Breast epithelium (tissue), 4 donors: ENCODE measurements at regions not wholly inside any gene's neighbourhood (a gene's known extent, or its start where the extent isn't known, plus 50 kb on each side); places are given as distances from the start of the nearest gene placed in this dataset.

Experiments used
- DNase-seq, 2 donors: peaks; one replicate each; pipeline ENCODE4 v3.0.0-alpha.2; 2019; ENCODE audit warnings: low spot score in 2 of 2
- H3K27ac ChIP-seq, 2 donors: fragments of 200-600 bp; sonication (generic) in 1 of 2; one replicate each; pipeline ENCODE4 v1.5.1; 2016 to 2019; ENCODE audit warnings: mild to moderate bottlenecking in 1 of 2
- H3K27me3 ChIP-seq, 2 donors: fragments of 200-600 bp; sonication (generic) in 1 of 2; one replicate each; pipeline versions ENCODE4 v1.5.1 to v1.6.0; 2017 to 2019; ENCODE audit warnings: control low read depth in 1 of 2, mild to moderate bottlenecking in 1 of 2
- H3K36me3 ChIP-seq: fragments of 200-600 bp; one replicate; pipeline ENCODE4 v1.5.1; 2019
- H3K4me1 ChIP-seq, 2 donors: fragments of 200-600 bp; sonication (generic); one replicate each; pipeline ENCODE4 v1.5.1; 2016 to 2019; ENCODE audit warnings: control low read depth in 1 of 2
- H3K4me3 ChIP-seq, 3 donors: fragments of 200-600 bp; sonication (generic); 1 replicate in 2 of 3; 2 replicates in 1 of 3; pipeline ENCODE4 v1.5.1; 2016 to 2019; ENCODE audit warnings: mild to moderate bottlenecking in 3 of 3, moderate library complexity in 2 of 3
- H3K9me3 ChIP-seq, 2 donors: fragments of 200-600 bp; sonication (generic) in 1 of 2; one replicate each; pipeline ENCODE4 v1.5.1; 2016 to 2019; ENCODE audit warnings: control low read depth in 1 of 2
- POLR2A ChIP-seq: fragments of 450-650 bp; IDR thresholded peaks from one replicate; pipeline ENCODE4 v1.6.1; 2016; ENCODE audit warnings: antibody characterized with exemption, mild to moderate bottlenecking, moderate library complexity
- POLR2AphosphoS5 ChIP-seq, 3 donors: sonication (generic); formaldehyde crosslinking; IDR thresholded peaks; one replicate each; pipeline ENCODE4 v1.6.1; 2017; ENCODE audit warnings: antibody characterized with exemption in 3 of 3
- intact Hi-C: fragments of 100-400 bp; cut with DNase I; formaldehyde crosslinking; loops from one replicate; pipeline ENCODE4 v1.15.1; 2023; ENCODE audit warnings: low total_unique reads
- TF ChIP-seq, protein P1 (sequence below), 3 donors: fragments of 450-650 bp; IDR thresholded peaks; one replicate each; pipeline ENCODE4 v1.5.1; 2016 to 2017; ENCODE audit warnings: antibody characterized with exemption in 3 of 3, mild to moderate bottlenecking in 3 of 3, moderate library complexity in 3 of 3

DNA sequence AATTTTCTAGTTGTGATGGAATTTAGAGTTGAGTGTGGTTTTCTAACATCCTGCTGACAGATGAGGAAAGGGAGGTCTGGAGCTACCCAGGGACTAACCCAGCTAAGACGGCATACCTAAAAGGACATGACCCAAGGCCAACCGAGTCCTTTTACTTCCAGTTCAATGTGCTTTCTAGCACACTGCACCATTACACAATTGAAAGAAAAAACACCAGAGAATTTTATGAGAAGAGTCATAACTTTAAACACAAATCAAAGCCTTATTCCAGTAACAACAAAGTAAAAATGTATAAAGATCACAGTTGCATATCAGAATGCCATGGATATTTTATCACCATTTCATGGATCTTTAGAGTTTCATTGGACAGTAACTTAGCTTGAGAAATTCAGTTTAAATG, 480.3 kb downstream of the MEIS1 start:
- Histone ChIP-seq H3K9me3 (no peaks in the 10 kb centered on the region), H3K4me3 (no peak overlapping the region), H3K27ac (no peak overlapping the region), H3K27me3 (no peaks in the 10 kb centered on the region), H3K36me3 (no peaks in the 10 kb centered on the region), H3K4me1 (no peaks in the 10 kb centered on the region)
- DNase-seq: no peak
- intact Hi-C loops: no loop called here
- no peak for TF ChIP-seq POLR2A
- TF ChIP-seq, protein P1, sequence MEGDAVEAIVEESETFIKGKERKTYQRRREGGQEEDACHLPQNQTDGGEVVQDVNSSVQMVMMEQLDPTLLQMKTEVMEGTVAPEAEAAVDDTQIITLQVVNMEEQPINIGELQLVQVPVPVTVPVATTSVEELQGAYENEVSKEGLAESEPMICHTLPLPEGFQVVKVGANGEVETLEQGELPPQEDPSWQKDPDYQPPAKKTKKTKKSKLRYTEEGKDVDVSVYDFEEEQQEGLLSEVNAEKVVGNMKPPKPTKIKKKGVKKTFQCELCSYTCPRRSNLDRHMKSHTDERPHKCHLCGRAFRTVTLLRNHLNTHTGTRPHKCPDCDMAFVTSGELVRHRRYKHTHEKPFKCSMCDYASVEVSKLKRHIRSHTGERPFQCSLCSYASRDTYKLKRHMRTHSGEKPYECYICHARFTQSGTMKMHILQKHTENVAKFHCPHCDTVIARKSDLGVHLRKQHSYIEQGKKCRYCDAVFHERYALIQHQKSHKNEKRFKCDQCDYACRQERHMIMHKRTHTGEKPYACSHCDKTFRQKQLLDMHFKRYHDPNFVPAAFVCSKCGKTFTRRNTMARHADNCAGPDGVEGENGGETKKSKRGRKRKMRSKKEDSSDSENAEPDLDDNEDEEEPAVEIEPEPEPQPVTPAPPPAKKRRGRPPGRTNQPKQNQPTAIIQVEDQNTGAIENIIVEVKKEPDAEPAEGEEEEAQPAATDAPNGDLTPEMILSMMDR (IDR thresholded peaks at IDR 0.05): no peak
- no peak for TF ChIP-seq POLR2AphosphoS5 (IDR thresholded peaks at IDR 0.05)

DNA sequence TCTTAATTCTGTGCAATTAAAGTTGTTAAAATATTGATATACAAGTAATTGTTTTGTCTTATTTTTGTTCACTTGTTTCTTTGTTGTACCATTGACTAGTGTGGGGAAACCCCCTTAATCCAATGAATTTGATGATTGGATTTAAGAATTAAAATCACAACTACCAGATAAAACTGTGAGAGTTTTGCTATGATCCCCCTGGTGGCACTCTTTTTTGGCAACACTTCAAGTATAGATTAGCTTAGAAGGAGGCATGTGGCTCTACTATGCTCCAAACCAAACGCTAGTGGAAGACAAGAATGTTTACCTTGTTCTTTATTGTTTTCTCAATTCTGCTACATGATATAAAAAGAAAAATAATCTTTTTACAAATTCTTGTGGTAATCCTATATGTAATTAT, 477.8 kb upstream of the ETAA1 start:
- Histone ChIP-seq H3K4me1 (no peaks in the 10 kb centered on the region), H3K36me3 (no peaks in the 10 kb centered on the region), H3K4me3 (no peak overlapping the region), H3K27me3 (no peaks in the 10 kb centered on the region), H3K27ac (no peak overlapping the region), H3K9me3 (no peaks in the 10 kb centered on the region)
- DNase-seq: no peak
- TF ChIP-seq, protein P1 (IDR thresholded peaks at IDR 0.05): no peak
- TF ChIP-seq POLR2AphosphoS5 (IDR thresholded peaks at IDR 0.05) (no peak), POLR2A (no peak)
- intact Hi-C loops: no loop called here

GRCh38 chr2:66920415-66920814, 476.7 kb upstream of the ETAA1 start:
- DNase-seq: no peak
- no peaks in the 10 kb centered on the region for H3K4me1 ChIP-seq
- no peaks in the 10 kb centered on the region for H3K36me3 ChIP-seq
- no peaks in the 10 kb centered on the region for H3K9me3 ChIP-seq
- intact Hi-C loops: no loop called here
- H3K27me3 ChIP-seq: no peaks in the 10 kb centered on the region
- H3K27ac ChIP-seq: no peak overlapping the region
- no peak overlapping the region for H3K4me3 ChIP-seq
- TF ChIP-seq POLR2AphosphoS5 (IDR thresholded peaks at IDR 0.05): no peak
- no peak for TF ChIP-seq POLR2A
- TF ChIP-seq, protein P1 (IDR thresholded peaks at IDR 0.05): no peak

GRCh38 chr2:66925128-66925527, 472.0 kb upstream of the ETAA1 start:
- no peaks in the 10 kb centered on the region for H3K4me1 ChIP-seq
- no peaks in the 10 kb centered on the region for H3K27me3 ChIP-seq
- H3K9me3 ChIP-seq: no peaks in the 10 kb centered on the region
- intact Hi-C loops: no loop called here
- no peak overlapping the region for H3K4me3 ChIP-seq
- no peak overlapping the region for H3K27ac ChIP-seq
- H3K36me3 ChIP-seq: no peaks in the 10 kb centered on the region
- TF ChIP-seq POLR2A: no peak
- TF ChIP-seq, protein P1 (IDR thresholded peaks at IDR 0.05): no peak
- no peak for TF ChIP-seq POLR2AphosphoS5 (IDR thresholded peaks at IDR 0.05)
- DNase-seq: no peak

- no peak overlapping the region for H3K27ac ChIP-seq
- TF ChIP-seq POLR2A (no peak), POLR2AphosphoS5 (IDR thresholded peaks at IDR 0.05) (no peak)
- TF ChIP-seq, protein P1 (IDR thresholded peaks at IDR 0.05): no peak
- no peak overlapping the region for H3K4me3 ChIP-seq
- no peak for DNase-seq
- no peaks in the 10 kb centered on the region for H3K4me1 ChIP-seq
- no peaks in the 10 kb centered on the region for H3K9me3 ChIP-seq
- intact Hi-C loops: no loop called here
- no peaks in the 10 kb centered on the region for H3K36me3 ChIP-seq
- no peaks in the 10 kb centered on the region for H3K27me3 ChIP-seq
Measured at GRCh38 chr2:66926594-66927112, 470.5 kb upstream of the ETAA1 start.
